ENCODE measurements at regions not wholly inside any gene's neighbourhood (a gene's known extent, or its start where the extent isn't known, plus 50 kb on each side); places are given as distances from the start of the nearest gene placed in this dataset.
A peak's percentile ranks its signal among the peaks of the same experiment; 100 is the strongest.

- POLR2A ChIA-PET, result no interaction called here
- Histone ChIP-seq H3K27me3 (ENCODE audit: control insufficient read depth in 1 of 2, insufficient read depth in 2 of 2, low read length in 2 of 2) (no peaks in the 10 kb centered on the region), H3K4me1 (ENCODE audit: insufficient read depth, low read length) (no peaks in the 10 kb centered on the region), H3K9me3 (ENCODE audit: low read length) (no peaks in the 10 kb centered on the region), H3K36me3 (replicated peaks in 1 of 2; ENCODE audit: control insufficient read depth in 1 of 2, insufficient read depth in 2 of 2, low read length in 2 of 2) (no peaks in the 10 kb centered on the region), H3K79me2 (ENCODE audit: insufficient read depth, low read length) (no peaks in the 10 kb centered on the region), H4K20me1 (ENCODE audit: insufficient read depth, low read length) (no peaks in the 10 kb centered on the region), H3K9ac (ENCODE audit: insufficient read depth, low read depth, low read length) (no peak overlapping the region), H3K4me2 (ENCODE audit: low read depth, low read length) (no peak overlapping the region), H2AFZ (ENCODE audit: low read length) (no peak overlapping the region), H3K27ac (ENCODE audit: extremely low read length, insufficient read depth, low read length) (no peak overlapping the region), H3K4me3 (replicated peaks in 1 of 3; ENCODE audit: insufficient read depth in 1 of 3, low read depth in 2 of 3, low read length in 3 of 3) (no peak overlapping the region)
- BruUV-seq (replicated peaks), result no TSS peak
- ATAC-seq (no peak), FAIRE-seq (peak; percentile 8), DNase-seq (ENCODE audit: low spot score) (no peak)
- TF ChIP-seq CEBPB (IDR thresholded peaks at IDR 0.05; ENCODE audit: borderline replicate concordance, low read depth, low read length) (peak; percentile 90), HINFP (CRISPR knock-in tag; IDR thresholded peaks at IDR 0.05; ENCODE audit: low read depth) (no peak), CEBPG (CRISPR knock-in tag; IDR thresholded peaks at IDR 0.05) (peak; percentile 47; the same call in 1 of the 2 replicates), UBTF (CRISPR knock-in tag; IDR thresholded peaks at IDR 0.05) (no peak), PRDM10 (CRISPR knock-in tag; IDR thresholded peaks at IDR 0.05; ENCODE audit: low read depth) (no peak)
- CTCF ChIA-PET (ENCODE audit: low intra/inter-chr PET ratio, low total read pairs), result no interaction called here
- intact Hi-C loops (cut with micrococcal nuclease; ENCODE audit: unreplicated experiment) (no loop called here), in situ Hi-C loops (cut with HindIII; ENCODE audit: extremely low pct_ligation_motif_present, low pct_unique_long_range_greater_than_20kb) (no loop called here)
- 27% methylated on average over 5 of the region's 5 CpGs for WGBS (ENCODE audit: low lambda C conversion rate)
These were observed 161.2 kb upstream of the NRSN1 start for GRCh38 chr6:23964865-23965264.

All from HepG2 (cell line).